ENCODE measurements at regions not wholly inside any gene's neighbourhood (a gene's known extent, or its start where the extent isn't known, plus 50 kb on each side); places are given as distances from the start of the nearest gene placed in this dataset.

DNA sequence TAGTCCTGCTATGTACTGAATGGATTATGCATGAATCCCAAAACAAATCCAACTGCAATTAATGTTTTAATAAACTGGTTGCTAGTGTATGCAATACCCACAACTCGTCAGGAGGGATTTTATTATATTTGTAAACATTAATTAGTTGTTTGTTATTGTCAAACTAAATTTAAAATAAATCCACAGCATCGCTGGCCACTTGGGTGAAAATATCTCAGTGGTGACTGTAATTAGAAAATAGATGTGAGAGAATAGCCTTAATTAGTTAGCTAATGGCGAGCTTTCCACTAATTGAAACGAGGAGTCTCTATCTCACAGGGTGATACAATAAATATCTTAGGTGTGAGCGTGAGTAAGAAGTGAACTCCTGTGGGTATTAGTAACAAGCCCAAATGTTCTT, 176.8 kb downstream of the LINC00237 start:
- Histone ChIP-seq H3K4me3 (no peak overlapping the region), H3K36me3 (replicated peaks in 1 of 2) (no peaks in the 10 kb centered on the region), H3K27me3 (no peaks in the 10 kb centered on the region), H3K27ac (no peak overlapping the region), H3K4me1 (replicated peaks in 1 of 2) (no peaks in the 10 kb centered on the region), H3K9me3 (replicated peaks in 1 of 3) (no peaks in the 10 kb centered on the region)
- intact Hi-C loops (cut with DNase I): no loop called here
- WGBS, 4 donors: 51 to 62% (median 58%) methylated on average over 5 of the region's 5 CpGs
- TF ChIP-seq, protein P1, sequence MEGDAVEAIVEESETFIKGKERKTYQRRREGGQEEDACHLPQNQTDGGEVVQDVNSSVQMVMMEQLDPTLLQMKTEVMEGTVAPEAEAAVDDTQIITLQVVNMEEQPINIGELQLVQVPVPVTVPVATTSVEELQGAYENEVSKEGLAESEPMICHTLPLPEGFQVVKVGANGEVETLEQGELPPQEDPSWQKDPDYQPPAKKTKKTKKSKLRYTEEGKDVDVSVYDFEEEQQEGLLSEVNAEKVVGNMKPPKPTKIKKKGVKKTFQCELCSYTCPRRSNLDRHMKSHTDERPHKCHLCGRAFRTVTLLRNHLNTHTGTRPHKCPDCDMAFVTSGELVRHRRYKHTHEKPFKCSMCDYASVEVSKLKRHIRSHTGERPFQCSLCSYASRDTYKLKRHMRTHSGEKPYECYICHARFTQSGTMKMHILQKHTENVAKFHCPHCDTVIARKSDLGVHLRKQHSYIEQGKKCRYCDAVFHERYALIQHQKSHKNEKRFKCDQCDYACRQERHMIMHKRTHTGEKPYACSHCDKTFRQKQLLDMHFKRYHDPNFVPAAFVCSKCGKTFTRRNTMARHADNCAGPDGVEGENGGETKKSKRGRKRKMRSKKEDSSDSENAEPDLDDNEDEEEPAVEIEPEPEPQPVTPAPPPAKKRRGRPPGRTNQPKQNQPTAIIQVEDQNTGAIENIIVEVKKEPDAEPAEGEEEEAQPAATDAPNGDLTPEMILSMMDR (IDR thresholded peaks at IDR 0.05): no peak
- no peak for TF ChIP-seq POLR2A (IDR thresholded peaks at IDR 0.05)
- DNase-seq: no peak

DNA sequence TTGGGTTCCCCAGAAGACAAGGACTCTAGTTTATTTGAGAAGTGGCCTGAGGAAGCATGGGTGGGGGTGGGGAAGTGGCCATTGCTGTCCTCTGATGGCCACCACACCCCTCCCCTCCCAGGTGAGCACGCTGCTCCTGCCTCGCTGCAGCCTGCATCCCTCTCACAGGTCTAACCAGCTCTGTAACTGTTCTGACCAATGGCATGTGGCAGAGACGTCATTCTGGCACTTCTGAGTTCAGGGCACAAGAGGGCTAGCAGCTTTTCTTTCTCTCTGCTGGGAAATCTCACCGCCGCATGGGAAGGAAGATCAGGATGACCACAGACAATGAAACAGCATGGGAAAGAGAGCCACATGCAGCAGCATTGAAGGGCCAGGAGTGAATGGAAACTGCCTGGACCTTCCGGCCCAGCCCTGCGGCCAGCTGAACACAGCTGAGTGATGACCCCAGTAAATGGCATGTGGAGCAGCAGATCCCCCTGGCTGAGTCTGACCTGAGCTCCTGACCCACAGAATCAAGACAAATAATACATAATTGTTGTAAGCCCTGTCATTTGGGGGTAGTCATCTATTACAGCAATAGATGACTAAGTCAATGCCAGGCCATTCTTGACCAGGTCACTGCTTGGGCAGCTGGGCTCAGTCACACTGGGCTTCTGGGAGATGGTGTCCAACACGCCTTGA, 179.8 kb downstream of the LINC00237 start:
- DNase-seq: no peak
- intact Hi-C loops (cut with DNase I): no loop called here
- Histone ChIP-seq H3K36me3 (replicated peaks in 1 of 2) (no peaks in the 10 kb centered on the region), H3K4me3 (no peak overlapping the region), H3K27me3 (no peaks in the 10 kb centered on the region), H3K4me1 (replicated peaks in 1 of 2) (no peaks in the 10 kb centered on the region), H3K9me3 (replicated peaks in 1 of 3) (no peaks in the 10 kb centered on the region), H3K27ac (no peak overlapping the region)
- 72 to 81% (median 76%) methylated on average over 6 to 8 of the region's 8 CpGs for WGBS, 4 donors
- TF ChIP-seq, protein P1 (IDR thresholded peaks at IDR 0.05): no peak
- TF ChIP-seq POLR2A (IDR thresholded peaks at IDR 0.05): no peak

DNA sequence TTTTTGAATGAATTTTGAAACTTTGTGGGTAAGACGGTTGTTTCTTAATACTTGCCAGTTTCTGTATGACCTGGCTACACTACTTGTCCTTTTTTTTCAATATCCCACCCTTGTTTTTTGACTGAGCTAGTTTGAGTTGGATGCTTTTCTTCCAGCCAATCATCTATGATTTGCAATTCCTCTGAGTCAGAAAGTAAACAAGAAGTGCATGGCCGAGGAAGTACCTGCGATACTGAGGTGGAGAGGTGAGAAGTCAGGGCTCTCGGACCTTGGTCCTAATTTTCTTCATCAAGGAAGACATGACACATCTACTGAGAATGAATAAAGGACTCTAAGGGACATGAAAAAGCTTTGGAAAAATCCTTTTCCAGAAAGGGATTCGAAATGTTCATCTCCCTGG, 185.7 kb downstream of the LINC00237 start:
- no peaks in the 10 kb centered on the region for H3K4me1 ChIP-seq (replicated peaks in 1 of 2)
- H3K36me3 ChIP-seq (replicated peaks in 1 of 2): no peaks in the 10 kb centered on the region
- no peak for DNase-seq
- H3K9me3 ChIP-seq (replicated peaks in 1 of 3): no peaks in the 10 kb centered on the region
- WGBS, 4 donors: 61 to 66% (median 63%) methylated on average over 5 of the region's 5 CpGs
- intact Hi-C loops (cut with DNase I): no loop called here
- no peak overlapping the region for H3K27ac ChIP-seq
- no peaks in the 10 kb centered on the region for H3K27me3 ChIP-seq
- no peak for TF ChIP-seq POLR2A (IDR thresholded peaks at IDR 0.05)
- TF ChIP-seq, protein P1 (IDR thresholded peaks at IDR 0.05): no peak
- no peak overlapping the region for H3K4me3 ChIP-seq

DNA sequence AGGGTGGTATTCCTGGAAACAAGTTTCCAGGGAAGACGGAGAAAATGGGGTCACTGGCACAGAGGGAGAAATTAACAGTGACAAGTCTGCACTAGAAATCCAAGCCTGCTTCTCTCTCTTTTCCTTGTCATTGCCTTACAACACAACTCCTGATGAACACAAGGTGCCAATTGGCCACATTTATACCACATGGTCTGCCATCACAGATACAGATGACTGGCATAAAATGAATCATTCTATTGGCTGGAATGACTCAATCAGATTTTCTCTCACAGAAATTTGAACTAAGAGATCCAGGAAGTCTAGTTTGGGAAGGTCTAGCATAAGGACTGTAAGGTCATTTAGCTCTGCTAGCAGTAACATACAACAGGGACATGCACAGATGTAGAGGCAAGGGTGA, 190.3 kb downstream of the LINC00237 start:
- intact Hi-C loops (cut with DNase I): no loop called here
- H3K4me1 ChIP-seq (replicated peaks in 1 of 2): no peaks in the 10 kb centered on the region
- H3K4me3 ChIP-seq: no peak overlapping the region
- H3K27ac ChIP-seq: no peak overlapping the region
- no peak for DNase-seq
- H3K9me3 ChIP-seq (replicated peaks in 1 of 3): no peaks in the 10 kb centered on the region
- no peaks in the 10 kb centered on the region for H3K36me3 ChIP-seq (replicated peaks in 1 of 2)
- 0 to 68% (median 21%) methylated on average over 1 of the region's 1 CpG for WGBS, 4 donors
- TF ChIP-seq, protein P1 (IDR thresholded peaks at IDR 0.05): no peak
- TF ChIP-seq POLR2A (IDR thresholded peaks at IDR 0.05): no peak
- no peaks in the 10 kb centered on the region for H3K27me3 ChIP-seq

Measured in adrenal gland (tissue), 9 donors.